Breast epithelium (tissue), 3 donors: ENCODE measurements at regions not wholly inside any gene's neighbourhood (a gene's known extent, or its start where the extent isn't known, plus 50 kb on each side); places are given as distances from the start of the nearest gene placed in this dataset.

ENCODE experiments used
- CTCF ChIP-seq, 3 donors: fragments of 450-650 bp; IDR thresholded peaks; one replicate each; pipeline ENCODE4 v1.5.1; 2016 to 2017; ENCODE audit warnings: antibody characterized with exemption in 3 of 3, mild to moderate bottlenecking in 3 of 3, moderate library complexity in 3 of 3
- POLR2A ChIP-seq: fragments of 450-650 bp; IDR thresholded peaks from one replicate; pipeline ENCODE4 v1.6.1; 2016; ENCODE audit warnings: antibody characterized with exemption, mild to moderate bottlenecking, moderate library complexity
- POLR2AphosphoS5 ChIP-seq, 3 donors: sonication (generic); formaldehyde crosslinking; IDR thresholded peaks; one replicate each; pipeline ENCODE4 v1.6.1; 2017; ENCODE audit warnings: antibody characterized with exemption in 3 of 3

GRCh38 chr6:130526466-130526865, 160.6 kb downstream of the TMEM200A start:
- TF ChIP-seq CTCF (IDR thresholded peaks at IDR 0.05) (no peak), POLR2A (no peak), POLR2AphosphoS5 (IDR thresholded peaks at IDR 0.05) (no peak)
